ENCODE measurements at regions not wholly inside any gene's neighbourhood (a gene's known extent, or its start where the extent isn't known, plus 50 kb on each side); places are given as distances from the start of the nearest gene placed in this dataset.

- peaks cover 0 to 12% of the 10 kb centered on the region in 2 experiments for H3K4me1 ChIP-seq (ENCODE audit: control insufficient read depth in 1 of 2, extremely low read depth in 1 of 2, insufficient read depth in 2 of 2, low read length in 2 of 2)
- ATAC-seq (replicated peaks in 1 of 4), result no peak
These were observed 402.0 kb downstream of the HNRNPD start for GRCh38 chr4:81971637-81972381.

GRCh38 chr4:81971061-81971460 lies 402.7 kb downstream of the HNRNPD start:
- Mint-ChIP-seq H3K4me3 (no peak overlapping the region), H3K36me3 (no peaks in the 10 kb centered on the region), H3K9me3 (no peaks in the 10 kb centered on the region), H3K27ac (no peak overlapping the region), H3K4me1 (peaks cover 6 to 10% (median 9%) of the 10 kb centered on the region in 3 donors), H3K27me3 (peaks cover 5 to 7% of the 10 kb centered on the region in 2 donors)
- H3K27ac ChIP-seq (ENCODE audit: low read length), result no peak overlapping the region
- WGBS (ENCODE audit: insufficient coverage), result no CpG with 5 or more reads among the region's 1 CpG
- no peaks in the 10 kb centered on the region for H3K27me3 ChIP-seq (replicated peaks in 1 of 2; ENCODE audit: control insufficient read depth in 2 of 2, extremely low read depth in 1 of 2, insufficient read depth in 2 of 2, low read length in 1 of 2)
- no peaks in the 10 kb centered on the region for H3K36me3 ChIP-seq (ENCODE audit: control insufficient read depth in 2 of 2, extremely low read depth in 1 of 2, insufficient read depth in 1 of 2, low read length in 1 of 2)
- CTCF ChIA-PET, result no interaction called here
- H3K9me3 ChIP-seq, result no peaks in the 10 kb centered on the region
- POLR2A ChIA-PET, result no interaction called here
- H3K4me1 ChIP-seq (ENCODE audit: control insufficient read depth in 1 of 2, extremely low read depth in 1 of 2, insufficient read depth in 2 of 2, low read length in 2 of 2), result peaks cover 0 to 13% of the 10 kb centered on the region in 2 experiments
- no peak overlapping the region for H3K4me3 ChIP-seq (ENCODE audit: control insufficient read depth in 1 of 2, extremely low read depth in 1 of 2, low read length in 1 of 2)
- no peak for ATAC-seq (replicated peaks in 1 of 4)
- DNase-seq, result no peak

More at GRCh38 chr4:81971637-81972381, 402.0 kb downstream of the HNRNPD start:
- H3K27ac Mint-ChIP-seq, result no peak overlapping the region
- no peaks in the 10 kb centered on the region for H3K36me3 Mint-ChIP-seq
- Histone ChIP-seq H3K4me3 (ENCODE audit: control insufficient read depth in 1 of 2, extremely low read depth in 1 of 2, low read length in 1 of 2) (no peak overlapping the region), H3K36me3 (ENCODE audit: control insufficient read depth in 2 of 2, extremely low read depth in 1 of 2, insufficient read depth in 1 of 2, low read length in 1 of 2) (no peaks in the 10 kb centered on the region), H3K27ac (ENCODE audit: low read length) (no peak overlapping the region), H3K27me3 (replicated peaks in 1 of 2; ENCODE audit: control insufficient read depth in 2 of 2, extremely low read depth in 1 of 2, insufficient read depth in 2 of 2, low read length in 1 of 2) (no peaks in the 10 kb centered on the region), H3K9me3 (no peaks in the 10 kb centered on the region)
- WGBS (ENCODE audit: insufficient coverage), result 82% methylated on average over 2 of the region's 4 CpGs
- ChIA-PET CTCF (interaction anchor here in 1 of 2 donors (0.5 kb wide), 1 partner anchor 49 kb away, joined by 3 read pairs; no protein-coding TSS in a partner anchor), POLR2A (no interaction called here)
- no peaks in the 10 kb centered on the region for H3K9me3 Mint-ChIP-seq
- H3K4me3 Mint-ChIP-seq, result no peak overlapping the region
- DNase-seq, result no peak
- H3K4me1 Mint-ChIP-seq, result peaks cover 6 to 9% (median 8%) of the 10 kb centered on the region in 3 donors
- H3K27me3 Mint-ChIP-seq, result peaks cover 5 to 7% of the 10 kb centered on the region in 2 donors

GRCh38 chr4:81970454-81970853 lies 403.3 kb downstream of the HNRNPD start:
- H3K4me1 ChIP-seq (ENCODE audit: control insufficient read depth in 1 of 2, extremely low read depth in 1 of 2, insufficient read depth in 2 of 2, low read length in 2 of 2), result peaks cover 0 to 13% of the 10 kb centered on the region in 2 experiments
- H3K36me3 ChIP-seq (ENCODE audit: control insufficient read depth in 2 of 2, extremely low read depth in 1 of 2, insufficient read depth in 1 of 2, low read length in 1 of 2), result no peaks in the 10 kb centered on the region
- no peak for ATAC-seq (replicated peaks in 1 of 4)
- Mint-ChIP-seq H3K4me1 (peaks cover 12 to 16% (median 14%) of the 10 kb centered on the region in 3 donors), H3K9me3 (no peaks in the 10 kb centered on the region), H3K36me3 (no peaks in the 10 kb centered on the region), H3K4me3 (no peak overlapping the region), H3K27ac (no peak overlapping the region), H3K27me3 (peaks cover 5 to 7% of the 10 kb centered on the region in 2 donors)
- no peaks in the 10 kb centered on the region for H3K27me3 ChIP-seq (replicated peaks in 1 of 2; ENCODE audit: control insufficient read depth in 2 of 2, extremely low read depth in 1 of 2, insufficient read depth in 2 of 2, low read length in 1 of 2)
- 100% methylated on average over 1 of the region's 1 CpG for WGBS (ENCODE audit: insufficient coverage)
- ChIA-PET CTCF (no interaction called here), POLR2A (no interaction called here)
- no peak overlapping the region for H3K4me3 ChIP-seq (ENCODE audit: control insufficient read depth in 1 of 2, extremely low read depth in 1 of 2, low read length in 1 of 2)
- no peak for DNase-seq
- no peaks in the 10 kb centered on the region for H3K9me3 ChIP-seq
- H3K27ac ChIP-seq (ENCODE audit: low read length), result no peak overlapping the region

GRCh38 chr4:81966676-81967075 lies 407.1 kb downstream of the HNRNPD start:
- no peaks in the 10 kb centered on the region for H3K27me3 ChIP-seq (replicated peaks in 1 of 2; ENCODE audit: control insufficient read depth in 2 of 2, extremely low read depth in 1 of 2, insufficient read depth in 2 of 2, low read length in 1 of 2)
- Mint-ChIP-seq H3K4me3 (no peak overlapping the region), H3K4me1 (peaks cover 6 to 8% (median 8%) of the 10 kb centered on the region in 3 donors), H3K9me3 (no peaks in the 10 kb centered on the region), H3K36me3 (no peaks in the 10 kb centered on the region), H3K27me3 (peaks cover 0 to 7% of the 10 kb centered on the region in 2 donors), H3K27ac (no peak overlapping the region)
- no CpG with 5 or more reads among the region's 2 CpGs for WGBS (ENCODE audit: insufficient coverage)
- ChIA-PET POLR2A (no interaction called here), CTCF (no interaction called here)
- H3K4me3 ChIP-seq (ENCODE audit: control insufficient read depth in 1 of 2, extremely low read depth in 1 of 2, low read length in 1 of 2), result no peak overlapping the region
- DNase-seq (no peak), ATAC-seq (replicated peaks in 1 of 4) (no peak)
- H3K27ac ChIP-seq (ENCODE audit: low read length), result no peak overlapping the region
- no peaks in the 10 kb centered on the region for H3K36me3 ChIP-seq (ENCODE audit: control insufficient read depth in 2 of 2, extremely low read depth in 1 of 2, insufficient read depth in 1 of 2, low read length in 1 of 2)
- peaks cover 0 to 2% of the 10 kb centered on the region in 2 experiments for H3K4me1 ChIP-seq (ENCODE audit: control insufficient read depth in 1 of 2, extremely low read depth in 1 of 2, insufficient read depth in 2 of 2, low read length in 2 of 2)
- no peaks in the 10 kb centered on the region for H3K9me3 ChIP-seq

- no peak overlapping the region for H3K27ac Mint-ChIP-seq
- Histone ChIP-seq H3K36me3 (ENCODE audit: control insufficient read depth in 2 of 2, extremely low read depth in 1 of 2, insufficient read depth in 1 of 2, low read length in 1 of 2) (no peaks in the 10 kb centered on the region), H3K9me3 (no peaks in the 10 kb centered on the region), H3K4me1 (ENCODE audit: control insufficient read depth in 1 of 2, extremely low read depth in 1 of 2, insufficient read depth in 2 of 2, low read length in 2 of 2) (peaks cover 0 to 2% of the 10 kb centered on the region in 2 experiments), H3K27ac (ENCODE audit: low read length) (no peak overlapping the region), H3K27me3 (replicated peaks in 1 of 2; ENCODE audit: control insufficient read depth in 2 of 2, extremely low read depth in 1 of 2, insufficient read depth in 2 of 2, low read length in 1 of 2) (no peaks in the 10 kb centered on the region), H3K4me3 (ENCODE audit: control insufficient read depth in 1 of 2, extremely low read depth in 1 of 2, low read length in 1 of 2) (no peak overlapping the region)
- H3K36me3 Mint-ChIP-seq, result no peaks in the 10 kb centered on the region
- DNase-seq (no peak), ATAC-seq (replicated peaks in 1 of 4) (no peak)
- H3K4me3 Mint-ChIP-seq, result no peak overlapping the region
- H3K4me1 Mint-ChIP-seq, result peaks cover 6 to 8% (median 8%) of the 10 kb centered on the region in 3 donors
- ChIA-PET POLR2A (no interaction called here), CTCF (no interaction called here)
- no peaks in the 10 kb centered on the region for H3K9me3 Mint-ChIP-seq
- WGBS (ENCODE audit: insufficient coverage), result no CpG with 5 or more reads among the region's 5 CpGs
- peaks cover 0 to 7% of the 10 kb centered on the region in 2 donors for H3K27me3 Mint-ChIP-seq
These were observed 407.9 kb downstream of the HNRNPD start for GRCh38 chr4:81965911-81966310.

GRCh38 chr4:81965454-81965853 lies 408.3 kb downstream of the HNRNPD start:
- Mint-ChIP-seq H3K27ac (no peak overlapping the region), H3K4me3 (no peak overlapping the region), H3K36me3 (no peaks in the 10 kb centered on the region), H3K27me3 (peaks cover 0 to 7% of the 10 kb centered on the region in 2 donors), H3K4me1 (peaks cover 6 to 8% (median 8%) of the 10 kb centered on the region in 3 donors), H3K9me3 (no peaks in the 10 kb centered on the region)
- ATAC-seq (replicated peaks in 1 of 4), result no peak
- no peak for DNase-seq
- CTCF ChIA-PET, result no interaction called here
- POLR2A ChIA-PET, result interaction anchor here in 1 of 2 donors (0.6 kb wide), 1 partner anchor 54 kb away, joined by 4 read pairs; no protein-coding TSS in a partner anchor
- no peaks in the 10 kb centered on the region for H3K27me3 ChIP-seq (replicated peaks in 1 of 2; ENCODE audit: control insufficient read depth in 2 of 2, extremely low read depth in 1 of 2, insufficient read depth in 2 of 2, low read length in 1 of 2)
- no peak overlapping the region for H3K4me3 ChIP-seq (ENCODE audit: control insufficient read depth in 1 of 2, extremely low read depth in 1 of 2, low read length in 1 of 2)
- no peaks in the 10 kb centered on the region for H3K9me3 ChIP-seq
- H3K4me1 ChIP-seq (ENCODE audit: control insufficient read depth in 1 of 2, extremely low read depth in 1 of 2, insufficient read depth in 2 of 2, low read length in 2 of 2), result peaks cover 0 to 2% of the 10 kb centered on the region in 2 experiments
- no CpG with 5 or more reads among the region's 1 CpG for WGBS (ENCODE audit: insufficient coverage)
- no peak overlapping the region for H3K27ac ChIP-seq (ENCODE audit: low read length)
- H3K36me3 ChIP-seq (ENCODE audit: control insufficient read depth in 2 of 2, extremely low read depth in 1 of 2, insufficient read depth in 1 of 2, low read length in 1 of 2), result no peaks in the 10 kb centered on the region

Measured in T-cell (primary cell).